ENCODE measurements at regions not wholly inside any gene's neighbourhood (a gene's known extent, or its start where the extent isn't known, plus 50 kb on each side); places are given as distances from the start of the nearest gene placed in this dataset.

- intact Hi-C loops (cut with DNase I): no loop called here
- Histone ChIP-seq H3K9me3 (ENCODE audit: control insufficient read depth, low read length) (no peaks in the 10 kb centered on the region), H3K4me3 (ENCODE audit: low read length) (no peak overlapping the region), H3K27ac (ENCODE audit: low read length) (no peak overlapping the region), H3K27me3 (ENCODE audit: control insufficient read depth, insufficient read depth) (no peaks in the 10 kb centered on the region), H3K4me1 (ENCODE audit: control insufficient read depth, insufficient read depth, low read length) (no peaks in the 10 kb centered on the region)
- DNase-seq (peak in 2 of 3 donors; percentile 40 to 78), ATAC-seq (peak; percentile 54 to 75)
- 57% methylated on average over 25 of the region's 25 CpGs for WGBS
Observed at GRCh38 chr16:85437166-85438052, 175.7 kb upstream of the GSE1 start.

- no peaks in the 10 kb centered on the region for H3K4me1 ChIP-seq (ENCODE audit: control insufficient read depth, insufficient read depth, low read length)
- intact Hi-C loops (cut with DNase I): no loop called here
- no peaks in the 10 kb centered on the region for H3K27me3 ChIP-seq (ENCODE audit: control insufficient read depth, insufficient read depth)
- ATAC-seq (no peak), DNase-seq (no peak)
- no peak overlapping the region for H3K27ac ChIP-seq (ENCODE audit: low read length)
- WGBS: 87% methylated on average over 14 of the region's 14 CpGs
- H3K9me3 ChIP-seq (ENCODE audit: control insufficient read depth, low read length): no peaks in the 10 kb centered on the region
- H3K4me3 ChIP-seq (ENCODE audit: low read length): no peak overlapping the region
Observed at GRCh38 chr16:85438981-85439685, 174.0 kb upstream of the GSE1 start.

- 94% methylated on average over 16 of the region's 16 CpGs for WGBS
- intact Hi-C loops (cut with DNase I): no loop called here
- DNase-seq: no peak
Observed at GRCh38 chr16:85440744-85441143, 172.4 kb upstream of the GSE1 start.

GRCh38 chr16:85441189-85441889 is 171.8 kb upstream of the GSE1 start:
- ATAC-seq (no peak), DNase-seq (no peak)
- no peaks in the 10 kb centered on the region for H3K4me1 ChIP-seq (ENCODE audit: control insufficient read depth, insufficient read depth, low read length)
- 93% methylated on average over 15 of the region's 15 CpGs for WGBS
- H3K4me3 ChIP-seq (ENCODE audit: low read length): no peak overlapping the region
- H3K9me3 ChIP-seq (ENCODE audit: control insufficient read depth, low read length): no peaks in the 10 kb centered on the region
- intact Hi-C loops (cut with DNase I): no loop called here
- no peaks in the 10 kb centered on the region for H3K27me3 ChIP-seq (ENCODE audit: control insufficient read depth, insufficient read depth)
- H3K27ac ChIP-seq (ENCODE audit: low read length): no peak overlapping the region

More at GRCh38 chr16:85440744-85441143, 172.4 kb upstream of the GSE1 start:
- Histone ChIP-seq H3K4me1 (ENCODE audit: control insufficient read depth, insufficient read depth, low read length) (no peaks in the 10 kb centered on the region), H3K27ac (ENCODE audit: low read length) (no peak overlapping the region), H3K27me3 (ENCODE audit: control insufficient read depth, insufficient read depth) (no peaks in the 10 kb centered on the region), H3K4me3 (ENCODE audit: low read length) (no peak overlapping the region), H3K9me3 (ENCODE audit: control insufficient read depth, low read length) (no peaks in the 10 kb centered on the region)
- ATAC-seq: no peak

- Histone ChIP-seq H3K4me1 (ENCODE audit: control insufficient read depth, insufficient read depth, low read length) (no peaks in the 10 kb centered on the region), H3K4me3 (ENCODE audit: low read length) (no peak overlapping the region), H3K27ac (ENCODE audit: low read length) (no peak overlapping the region), H3K27me3 (ENCODE audit: control insufficient read depth, insufficient read depth) (no peaks in the 10 kb centered on the region), H3K9me3 (ENCODE audit: control insufficient read depth, low read length) (no peaks in the 10 kb centered on the region)
- 93% methylated on average over 12 of the region's 12 CpGs for WGBS
- ATAC-seq (no peak), DNase-seq (no peak)
- intact Hi-C loops (cut with DNase I): no loop called here
Observed at GRCh38 chr16:85441890-85442670, 171.0 kb upstream of the GSE1 start.

- DNase-seq: no peak
- Histone ChIP-seq H3K4me1 (ENCODE audit: control insufficient read depth, insufficient read depth, low read length) (no peaks in the 10 kb centered on the region), H3K27me3 (ENCODE audit: control insufficient read depth, insufficient read depth) (no peaks in the 10 kb centered on the region), H3K9me3 (ENCODE audit: control insufficient read depth, low read length) (no peaks in the 10 kb centered on the region), H3K4me3 (ENCODE audit: low read length) (no peak overlapping the region), H3K27ac (ENCODE audit: low read length) (no peak overlapping the region)
- 89% methylated on average over 11 of the region's 11 CpGs for WGBS
- no peak for ATAC-seq
- intact Hi-C loops (cut with DNase I): no loop called here
Observed at GRCh38 chr16:85443116-85443515, 170.0 kb upstream of the GSE1 start.

GRCh38 chr16:85443531-85443930 is 169.6 kb upstream of the GSE1 start:
- H3K9me3 ChIP-seq (ENCODE audit: control insufficient read depth, low read length): no peaks in the 10 kb centered on the region
- intact Hi-C loops (cut with DNase I): no loop called here
- ATAC-seq (no peak), DNase-seq (no peak)
- H3K4me1 ChIP-seq (ENCODE audit: control insufficient read depth, insufficient read depth, low read length): no peaks in the 10 kb centered on the region
- H3K27me3 ChIP-seq (ENCODE audit: control insufficient read depth, insufficient read depth): no peaks in the 10 kb centered on the region
- no peak overlapping the region for H3K27ac ChIP-seq (ENCODE audit: low read length)
- H3K4me3 ChIP-seq (ENCODE audit: low read length): no peak overlapping the region
- WGBS: 96% methylated on average over 15 of the region's 15 CpGs

- Histone ChIP-seq H3K4me3 (ENCODE audit: low read length) (no peak overlapping the region), H3K27ac (ENCODE audit: low read length) (no peak overlapping the region), H3K27me3 (ENCODE audit: control insufficient read depth, insufficient read depth) (no peaks in the 10 kb centered on the region), H3K4me1 (ENCODE audit: control insufficient read depth, insufficient read depth, low read length) (no peaks in the 10 kb centered on the region), H3K9me3 (ENCODE audit: control insufficient read depth, low read length) (no peaks in the 10 kb centered on the region)
- DNase-seq: peak in 2 of 3 donors; percentile 80 to 82
- WGBS: 70% methylated on average over 27 of the region's 27 CpGs
- peak; percentile 10 to 35 for ATAC-seq
- intact Hi-C loops (cut with DNase I): no loop called here
Observed at GRCh38 chr16:85445064-85445778, 167.9 kb upstream of the GSE1 start.

GRCh38 chr16:85445779-85446222 is 167.3 kb upstream of the GSE1 start:
- H3K9me3 ChIP-seq (ENCODE audit: control insufficient read depth, low read length): no peaks in the 10 kb centered on the region
- H3K27ac ChIP-seq (ENCODE audit: low read length): no peak overlapping the region
- WGBS: 66% methylated on average over 14 of the region's 14 CpGs
- ATAC-seq (peak in 1 of 2 donors; percentile 4), DNase-seq (no peak)
- no peaks in the 10 kb centered on the region for H3K27me3 ChIP-seq (ENCODE audit: control insufficient read depth, insufficient read depth)
- intact Hi-C loops (cut with DNase I): no loop called here
- no peaks in the 10 kb centered on the region for H3K4me1 ChIP-seq (ENCODE audit: control insufficient read depth, insufficient read depth, low read length)
- no peak overlapping the region for H3K4me3 ChIP-seq (ENCODE audit: low read length)
